Astrocyte of the spinal cord (primary cell): ENCODE measurements at regions not wholly inside any gene's neighbourhood (a gene's known extent, or its start where the extent isn't known, plus 50 kb on each side); places are given as distances from the start of the nearest gene placed in this dataset.

ENCODE experiments used
- DNase-seq: peaks from one replicate; pipeline ENCODE4 v3.0.0; 2011; ENCODE audit warnings: low read depth, low spot score
- H3K4me3 ChIP-seq: 2 replicates; pipeline ENCODE4 v1.5.1; 2011; ENCODE audit warnings: low read depth, mild to moderate bottlenecking, low read length, moderate library complexity
- in situ Hi-C: cut with HindIII; loops from 2 replicates; pipeline ENCODE4 v1.10.0; 2017; ENCODE audit warnings: low sequenced_read_pairs
- TF ChIP-seq, protein P1 (sequence below): IDR thresholded peaks from 2 replicates; pipeline ENCODE4 v1.5.1; 2012; ENCODE audit warnings: low read depth, mild to moderate bottlenecking, low read length, inconsistent platforms

DNA sequence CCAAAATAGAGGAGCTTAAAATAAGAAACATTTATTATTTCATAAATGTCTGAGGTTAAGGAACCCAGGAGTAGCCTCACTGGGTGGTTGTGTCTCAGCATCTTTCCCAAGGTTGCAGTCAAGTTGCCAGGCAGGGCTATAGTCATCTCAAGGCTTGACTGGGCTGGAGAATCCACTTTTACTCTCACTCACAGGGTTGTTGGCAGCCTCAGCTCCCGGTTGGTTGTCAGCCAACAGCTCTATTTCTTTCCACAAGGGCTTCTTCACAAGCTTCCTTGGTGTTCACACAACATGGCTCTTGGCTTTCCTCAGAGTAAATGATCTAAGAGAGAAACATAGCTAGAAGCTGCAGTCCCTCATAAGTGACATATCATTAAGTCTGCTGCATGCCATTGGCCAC, 55.6 kb upstream of the TEX51 start:
- in situ Hi-C loops, result no loop called here
- TF ChIP-seq, protein P1, sequence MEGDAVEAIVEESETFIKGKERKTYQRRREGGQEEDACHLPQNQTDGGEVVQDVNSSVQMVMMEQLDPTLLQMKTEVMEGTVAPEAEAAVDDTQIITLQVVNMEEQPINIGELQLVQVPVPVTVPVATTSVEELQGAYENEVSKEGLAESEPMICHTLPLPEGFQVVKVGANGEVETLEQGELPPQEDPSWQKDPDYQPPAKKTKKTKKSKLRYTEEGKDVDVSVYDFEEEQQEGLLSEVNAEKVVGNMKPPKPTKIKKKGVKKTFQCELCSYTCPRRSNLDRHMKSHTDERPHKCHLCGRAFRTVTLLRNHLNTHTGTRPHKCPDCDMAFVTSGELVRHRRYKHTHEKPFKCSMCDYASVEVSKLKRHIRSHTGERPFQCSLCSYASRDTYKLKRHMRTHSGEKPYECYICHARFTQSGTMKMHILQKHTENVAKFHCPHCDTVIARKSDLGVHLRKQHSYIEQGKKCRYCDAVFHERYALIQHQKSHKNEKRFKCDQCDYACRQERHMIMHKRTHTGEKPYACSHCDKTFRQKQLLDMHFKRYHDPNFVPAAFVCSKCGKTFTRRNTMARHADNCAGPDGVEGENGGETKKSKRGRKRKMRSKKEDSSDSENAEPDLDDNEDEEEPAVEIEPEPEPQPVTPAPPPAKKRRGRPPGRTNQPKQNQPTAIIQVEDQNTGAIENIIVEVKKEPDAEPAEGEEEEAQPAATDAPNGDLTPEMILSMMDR, result no peak

DNA sequence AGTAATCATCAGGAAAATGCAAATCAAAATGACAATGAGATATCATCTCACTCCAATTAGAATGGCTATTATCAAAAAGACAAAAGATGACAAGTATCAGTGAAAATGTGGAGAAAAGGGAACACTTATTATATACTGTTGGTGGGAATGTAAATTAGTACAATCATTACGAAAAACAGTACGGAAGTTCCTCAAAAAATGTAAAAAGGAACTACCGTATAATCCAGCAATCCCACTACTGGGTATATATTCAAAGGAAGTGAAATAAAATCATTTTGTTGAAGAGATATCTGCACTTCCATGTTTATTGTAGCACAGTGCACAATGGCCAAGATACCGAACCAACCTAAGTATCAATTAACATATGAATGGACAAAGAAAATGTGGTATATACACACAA, 52.4 kb upstream of the TEX51 start:
- in situ Hi-C loops, result no loop called here
- DNase-seq, result no peak
- H3K4me3 ChIP-seq, result no peak overlapping the region
- TF ChIP-seq, protein P1, result no peak

More for the DNA sequence above, 55.6 kb upstream of the TEX51 start:
- no peak for DNase-seq
- H3K4me3 ChIP-seq, result no peak overlapping the region
